SJSA1 (cell line): ENCODE measurements at regions not wholly inside any gene's neighbourhood (a gene's known extent, or its start where the extent isn't known, plus 50 kb on each side); places are given as distances from the start of the nearest gene placed in this dataset.
A peak's percentile ranks its signal among the peaks of the same experiment; 100 is the strongest.
"Not testable (repeated sequence)": the region's sequence is repeated elsewhere in the genome, so short reads cannot be mapped to it uniquely, and the experiment has no call there.

Experiments used
- DNase-seq, 2 experiments: peaks; one replicate each; pipeline ENCODE4 v3.0.0-alpha.2; 2015 to 2020; ENCODE audit warnings: low spot score in 2 of 2, low read depth in 1 of 2
- H3K27ac ChIP-seq: fragments of 250-450 bp; sonication (Bioruptor Pico); 2 replicates; pipeline ENCODE4 v1.5.1; 2020; ENCODE audit warnings: mild to moderate bottlenecking, moderate library complexity
- H3K27me3 ChIP-seq: fragments of 250-450 bp; sonication (Bioruptor Pico); replicated peaks from 2 replicates; pipeline ENCODE4 v1.5.1; 2020; ENCODE audit warnings: mild to moderate bottlenecking, moderate library complexity
- H3K36me3 ChIP-seq: fragments of 250-450 bp; sonication (Bioruptor Pico); 2 replicates; pipeline ENCODE4 v1.5.1; 2020; ENCODE audit warnings: mild to moderate bottlenecking
- H3K4me1 ChIP-seq: fragments of 250-450 bp; sonication (Bioruptor Pico); replicated peaks from 2 replicates; pipeline ENCODE4 v1.6.1; 2021; ENCODE audit warnings: mild to moderate bottlenecking
- H3K4me3 ChIP-seq: fragments of 250-450 bp; sonication (Bioruptor Pico); 2 replicates; pipeline ENCODE4 v1.5.1; 2020; ENCODE audit warnings: mild to moderate bottlenecking
- H3K9me3 ChIP-seq: fragments of 250-450 bp; sonication (Bioruptor Pico); replicated peaks from 2 replicates; pipeline ENCODE4 v1.5.1; 2020; ENCODE audit warnings: mild to moderate bottlenecking

DNA sequence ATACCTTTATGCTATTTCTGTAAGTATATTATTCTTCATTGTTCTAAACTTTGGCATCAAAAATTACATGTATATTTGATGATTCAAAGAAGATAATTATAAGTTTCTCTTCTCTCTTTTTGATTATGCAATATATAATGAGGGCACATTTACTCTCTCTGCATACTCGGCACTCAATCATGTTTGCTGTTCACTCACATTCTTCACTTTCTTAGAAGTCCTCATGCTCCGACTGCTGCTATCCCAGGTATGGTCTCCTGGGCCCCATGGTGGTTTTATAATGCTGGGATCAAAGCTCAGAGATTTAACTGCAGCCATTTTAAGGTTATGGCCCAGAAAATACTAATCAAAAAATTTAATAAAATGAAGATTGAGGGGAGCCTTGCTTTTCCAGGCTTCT lies 529.7 kb upstream of the IL12A start:
- Histone ChIP-seq H3K9me3 (no peaks in the 10 kb centered on the region), H3K27ac (no peak overlapping the region), H3K4me3 (no peak overlapping the region), H3K36me3 (no peaks in the 10 kb centered on the region), H3K27me3 (no peaks in the 10 kb centered on the region), H3K4me1 (peaks cover 5% of the 10 kb centered on the region)
- no peak for DNase-seq

DNA sequence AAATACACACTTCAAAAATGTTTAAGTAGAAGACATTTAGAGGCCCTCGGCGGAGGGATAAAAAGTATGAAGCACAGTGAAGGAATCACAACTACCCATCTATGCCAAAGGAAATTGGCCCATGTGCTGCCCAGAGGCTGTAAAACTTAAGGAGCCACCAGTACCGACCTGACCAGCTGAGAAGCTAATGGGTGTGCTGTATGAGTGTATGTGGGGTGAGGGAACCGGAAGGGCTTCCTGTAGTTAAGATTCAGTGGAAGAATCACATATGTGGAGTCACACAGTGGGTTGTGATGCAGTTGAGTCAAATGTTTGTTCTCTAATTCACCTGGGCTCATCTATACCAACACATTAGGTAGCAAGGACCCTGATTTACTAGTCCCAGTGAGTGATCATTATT lies 516.0 kb upstream of the IL12A start:
- no peak for DNase-seq
- Histone ChIP-seq H3K4me1 (no peaks in the 10 kb centered on the region), H3K4me3 (no peak overlapping the region), H3K36me3 (no peaks in the 10 kb centered on the region), H3K27me3 (no peaks in the 10 kb centered on the region), H3K9me3 (no peaks in the 10 kb centered on the region), H3K27ac (no peak overlapping the region)

DNA sequence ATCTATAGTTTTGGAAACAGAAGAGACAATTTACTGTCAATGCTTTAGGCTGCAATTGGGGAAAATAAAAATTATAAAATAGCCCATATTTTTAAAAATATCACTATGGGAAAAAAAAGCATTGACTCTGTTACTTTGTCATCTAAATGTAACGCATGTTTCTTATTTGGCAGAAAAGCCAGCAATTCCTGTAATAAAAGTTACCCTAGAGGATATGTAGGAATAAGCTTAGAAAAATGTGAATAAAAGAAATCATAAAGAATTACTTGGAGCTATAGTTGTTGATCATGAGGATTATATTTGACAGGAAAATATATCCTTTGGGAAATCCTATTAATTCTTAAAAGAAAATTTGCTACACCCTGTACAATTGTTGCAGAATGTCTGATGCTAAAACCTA lies 515.4 kb upstream of the IL12A start:
- Histone ChIP-seq H3K36me3 (no peaks in the 10 kb centered on the region), H3K27ac (no peak overlapping the region), H3K27me3 (no peaks in the 10 kb centered on the region), H3K4me3 (no peak overlapping the region), H3K4me1 (no peaks in the 10 kb centered on the region), H3K9me3 (no peaks in the 10 kb centered on the region)
- DNase-seq: no peak

- Histone ChIP-seq H3K4me3 (no peak overlapping the region), H3K9me3 (no peaks in the 10 kb centered on the region), H3K27me3 (0 out of 2 replicates have a peak, but pooled peaks cover 5% of the 10 kb centered on the region), H3K4me1 (no peaks in the 10 kb centered on the region), H3K27ac (no peak overlapping the region), H3K36me3 (no peaks in the 10 kb centered on the region)
- no peak for DNase-seq
Measured at GRCh38 chr3:159480046-159480445, 508.6 kb upstream of the IL12A start.

DNA sequence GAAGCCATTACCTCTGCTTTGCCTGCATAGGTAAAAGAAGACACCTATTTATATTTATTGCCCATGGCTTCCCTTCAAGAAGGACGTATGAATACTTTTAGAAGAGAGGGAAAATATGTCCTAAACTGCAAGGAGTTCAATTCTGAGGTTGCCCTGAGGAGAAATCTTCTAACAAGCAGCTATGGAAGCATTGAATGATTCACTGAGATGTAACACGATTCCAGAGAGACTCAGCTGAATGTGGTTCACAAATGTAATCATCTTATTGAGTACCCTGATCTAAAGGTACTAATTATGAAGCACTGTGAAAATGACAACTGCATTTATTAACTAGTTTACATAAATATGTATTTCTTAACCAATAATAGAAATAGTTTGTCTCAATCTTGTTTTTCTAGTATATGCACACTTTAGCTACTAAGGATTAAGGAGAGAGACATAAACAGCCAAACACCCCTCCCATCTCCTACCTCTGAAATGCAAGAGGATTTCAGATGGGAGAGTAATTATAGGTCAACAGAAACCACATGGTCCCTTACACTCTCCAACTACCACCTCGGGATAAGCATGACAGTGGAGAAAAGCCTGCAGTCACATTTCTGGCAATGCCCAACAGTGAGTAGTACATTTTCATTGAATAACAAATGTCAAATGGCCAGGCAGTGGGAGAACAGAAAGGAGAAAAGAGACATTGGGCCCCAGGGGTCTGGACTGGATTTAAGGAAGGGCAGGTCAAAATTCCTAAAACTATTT lies 506.2 kb upstream of the IL12A start:
- no peak for DNase-seq
- Histone ChIP-seq H3K27me3 (0 out of 2 replicates have a peak, but pooled peaks cover 5% of the 10 kb centered on the region), H3K4me3 (no peak overlapping the region), H3K4me1 (no peaks in the 10 kb centered on the region), H3K36me3 (no peaks in the 10 kb centered on the region), H3K9me3 (no peaks in the 10 kb centered on the region), H3K27ac (no peak overlapping the region)

DNA sequence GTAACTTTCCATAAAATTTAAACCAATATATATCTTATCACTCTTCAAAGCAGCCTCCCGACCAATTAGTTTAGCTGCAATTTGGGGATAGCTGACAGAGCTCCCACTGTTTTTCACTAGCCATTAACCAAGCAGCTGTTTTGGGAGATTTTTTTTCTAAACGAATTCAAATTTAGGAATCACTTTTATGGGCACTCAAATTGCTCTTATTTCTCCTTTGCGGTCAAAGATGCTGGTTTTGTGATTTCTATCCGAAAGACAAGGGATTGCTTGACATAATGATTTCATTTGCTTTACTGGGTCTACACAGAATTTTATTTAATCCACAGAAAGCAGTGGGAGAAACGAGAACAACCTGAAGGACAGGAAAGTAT lies 505.7 kb upstream of the IL12A start:
- H3K4me1 ChIP-seq: no peaks in the 10 kb centered on the region
- no peak overlapping the region for H3K4me3 ChIP-seq
- H3K9me3 ChIP-seq: no peaks in the 10 kb centered on the region
- no peaks in the 10 kb centered on the region for H3K36me3 ChIP-seq
- DNase-seq: no peak
- H3K27ac ChIP-seq: no peak overlapping the region
- H3K27me3 ChIP-seq: 0 out of 2 replicates have a peak, but pooled peaks cover 5% of the 10 kb centered on the region

DNA sequence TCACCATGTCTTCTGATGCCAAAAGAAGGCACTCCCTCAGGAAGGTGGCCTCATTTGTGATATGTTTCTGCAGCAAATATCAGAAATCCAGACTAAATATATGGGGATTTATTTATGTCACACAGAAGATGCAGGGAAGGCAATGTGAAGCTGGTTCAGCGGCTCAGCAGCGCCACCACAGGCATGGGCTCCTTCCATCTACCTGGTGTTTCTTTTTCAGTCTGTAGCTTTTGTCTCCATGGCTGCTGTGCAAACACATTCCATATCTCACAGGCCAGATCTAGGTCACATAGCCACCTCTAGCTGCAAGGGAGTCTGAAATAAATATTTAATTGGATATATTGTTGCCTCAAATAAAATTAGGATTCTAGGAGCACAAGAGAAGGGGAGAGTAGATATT lies 502.1 kb upstream of the IL12A start:
- Histone ChIP-seq H3K27ac (no peak overlapping the region), H3K4me1 (no peaks in the 10 kb centered on the region), H3K27me3 (peaks cover 2% of the 10 kb centered on the region; the same call in 1 of the 2 replicates), H3K4me3 (no peak overlapping the region), H3K9me3 (no peaks in the 10 kb centered on the region), H3K36me3 (no peaks in the 10 kb centered on the region)
- DNase-seq: no peak

GRCh38 chr3:159487304-159487703 lies 501.3 kb upstream of the IL12A start:
- H3K27me3 ChIP-seq: peaks cover 2% of the 10 kb centered on the region; the same call in 1 of the 2 replicates
- H3K36me3 ChIP-seq: no peaks in the 10 kb centered on the region
- H3K4me1 ChIP-seq: no peaks in the 10 kb centered on the region
- no peak overlapping the region for H3K4me3 ChIP-seq
- H3K27ac ChIP-seq: no peak overlapping the region
- H3K9me3 ChIP-seq: no peaks in the 10 kb centered on the region
- no peak for DNase-seq

- Histone ChIP-seq H3K4me3 (no peak overlapping the region), H3K9me3 (no peaks in the 10 kb centered on the region), H3K27ac (no peak overlapping the region), H3K4me1 (no peaks in the 10 kb centered on the region), H3K36me3 (no peaks in the 10 kb centered on the region), H3K27me3 (peaks cover 2% of the 10 kb centered on the region; the same call in 1 of the 2 replicates)
- no peak for DNase-seq
Measured at GRCh38 chr3:159488602-159489001, 500.0 kb upstream of the IL12A start.

GRCh38 chr3:159497361-159497760 lies 491.3 kb upstream of the IL12A start:
- no peak for DNase-seq
- H3K4me1 ChIP-seq: no peaks in the 10 kb centered on the region
- no peaks in the 10 kb centered on the region for H3K9me3 ChIP-seq
- no peak overlapping the region for H3K4me3 ChIP-seq
- no peaks in the 10 kb centered on the region for H3K36me3 ChIP-seq
- H3K27me3 ChIP-seq: no peaks in the 10 kb centered on the region
- H3K27ac ChIP-seq: no peak overlapping the region

DNA sequence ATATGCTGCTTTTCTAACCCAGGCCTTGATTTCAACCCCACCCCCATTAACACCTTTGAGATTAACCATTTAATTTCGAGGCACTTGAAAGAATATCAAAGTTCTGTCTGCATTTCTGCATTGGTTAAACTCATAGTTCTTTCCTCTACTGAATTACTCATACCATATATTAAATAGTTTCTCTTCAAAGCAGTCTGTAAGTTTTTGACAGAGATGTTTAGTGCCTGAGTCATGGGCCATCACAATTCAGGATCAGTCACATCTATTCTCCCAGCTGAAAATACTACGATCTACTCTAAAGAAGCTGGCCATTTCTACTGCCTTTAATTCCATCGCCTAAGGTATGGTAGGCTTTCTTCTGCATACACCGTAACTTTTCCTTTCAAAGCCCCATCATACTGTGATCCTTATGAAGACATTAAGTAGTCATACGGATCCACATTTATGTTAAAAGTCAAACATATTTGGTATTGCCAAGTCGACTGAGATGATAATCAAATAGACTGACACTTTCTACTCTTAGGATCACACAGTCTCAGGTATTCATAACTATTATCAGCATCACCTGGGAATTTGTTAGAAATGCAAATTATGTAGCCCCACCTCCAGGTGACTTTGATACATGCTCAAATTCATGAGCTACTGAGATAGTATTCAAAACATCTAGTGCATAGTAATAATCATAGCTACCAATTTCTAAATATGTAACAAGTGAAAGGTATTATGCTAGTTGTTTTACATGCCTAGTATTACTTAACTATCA lies 489.4 kb upstream of the IL12A start:
- no peaks in the 10 kb centered on the region for H3K36me3 ChIP-seq
- H3K9me3 ChIP-seq: no peaks in the 10 kb centered on the region
- H3K4me1 ChIP-seq: no peaks in the 10 kb centered on the region
- DNase-seq: peak in 1 of 2 experiments; percentile 9
- no peak overlapping the region for H3K4me3 ChIP-seq
- no peak overlapping the region for H3K27ac ChIP-seq
- no peaks in the 10 kb centered on the region for H3K27me3 ChIP-seq

GRCh38 chr3:159501029-159501428 lies 487.6 kb upstream of the IL12A start:
- Histone ChIP-seq H3K4me1 (no peaks in the 10 kb centered on the region), H3K9me3 (no peaks in the 10 kb centered on the region), H3K27me3 (no peaks in the 10 kb centered on the region), H3K27ac (no peak overlapping the region), H3K36me3 (no peaks in the 10 kb centered on the region), H3K4me3 (no peak overlapping the region)
- DNase-seq: no peak

- Histone ChIP-seq H3K27me3 (no peaks in the 10 kb centered on the region), H3K9me3 (no peaks in the 10 kb centered on the region)
Measured at GRCh38 chr3:159502986-159503385, 485.6 kb upstream of the IL12A start.

DNA sequence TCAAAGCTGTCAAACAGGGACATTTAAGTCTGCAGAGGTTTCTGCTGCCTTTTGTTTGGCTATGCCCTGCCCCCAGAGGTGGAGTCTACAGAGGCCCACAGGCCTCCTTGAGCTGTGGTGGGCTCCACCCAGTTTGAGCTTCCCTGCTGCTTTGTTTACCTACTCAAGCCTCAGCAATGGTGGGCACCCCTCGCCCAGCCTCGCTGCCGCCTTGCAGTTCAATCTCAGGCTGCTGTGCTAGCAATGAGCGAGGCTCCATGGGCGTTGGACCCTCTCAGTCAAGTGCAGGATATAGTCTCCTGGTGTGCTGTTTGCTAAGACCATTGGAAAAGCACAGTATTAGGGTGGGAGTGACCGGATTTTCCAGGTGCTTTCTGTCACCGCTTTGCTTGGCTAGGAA lies 477.6 kb upstream of the IL12A start:
- not testable (repeated sequence) for H3K9me3 ChIP-seq, H3K4me1 ChIP-seq, DNase-seq, H3K27me3 ChIP-seq, H3K27ac ChIP-seq, H3K36me3 ChIP-seq, H3K4me3 ChIP-seq

More at GRCh38 chr3:159502986-159503385, 485.6 kb upstream of the IL12A start:
- Histone ChIP-seq H3K27ac (no peak overlapping the region), H3K4me1 (no peaks in the 10 kb centered on the region), H3K4me3 (no peak overlapping the region), H3K36me3 (no peaks in the 10 kb centered on the region)
- no peak for DNase-seq
